Activated CD4-positive, alpha-beta T cell treated with anti-CD3 and anti-CD28 coated beads for 48 hours (primary cell): ENCODE measurements at regions not wholly inside any gene's neighbourhood (a gene's known extent, or its start where the extent isn't known, plus 50 kb on each side); places are given as distances from the start of the nearest gene placed in this dataset.
A peak's percentile ranks its signal among the peaks of the same experiment; 100 is the strongest.
"Not testable (repeated sequence)": the region's sequence is repeated elsewhere in the genome, so short reads cannot be mapped to it uniquely, and the experiment has no call there.

Experiments
- DNase-seq: peaks from one replicate; pipeline ENCODE4 v3.0.0-alpha.2; 2020

GRCh38 chr7:133132906-133133305 lies 51.0 kb upstream of the CHCHD3 start:
- no peak for DNase-seq

DNA sequence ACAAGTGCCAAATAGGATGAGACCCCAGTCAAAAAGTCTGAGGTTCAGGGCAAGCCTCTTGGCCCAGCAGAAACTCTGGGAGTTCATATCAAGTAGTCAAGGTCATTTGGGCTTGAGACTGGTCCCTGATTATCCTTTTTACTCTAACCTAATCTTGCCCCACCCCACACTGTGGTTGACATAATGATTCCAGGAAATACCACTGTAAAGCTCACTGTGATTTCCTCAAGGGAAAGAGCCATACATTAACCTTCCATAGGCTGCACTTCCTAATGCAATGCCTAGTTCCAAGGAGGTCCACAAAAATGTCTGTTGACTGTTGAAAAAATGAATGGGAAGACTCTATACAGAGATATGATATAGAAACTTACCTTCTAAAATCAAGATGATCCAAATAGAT lies 52.9 kb upstream of the CHCHD3 start:
- DNase-seq: no peak

GRCh38 chr7:133135451-133135850 lies 53.6 kb upstream of the CHCHD3 start:
- no peak for DNase-seq

DNA sequence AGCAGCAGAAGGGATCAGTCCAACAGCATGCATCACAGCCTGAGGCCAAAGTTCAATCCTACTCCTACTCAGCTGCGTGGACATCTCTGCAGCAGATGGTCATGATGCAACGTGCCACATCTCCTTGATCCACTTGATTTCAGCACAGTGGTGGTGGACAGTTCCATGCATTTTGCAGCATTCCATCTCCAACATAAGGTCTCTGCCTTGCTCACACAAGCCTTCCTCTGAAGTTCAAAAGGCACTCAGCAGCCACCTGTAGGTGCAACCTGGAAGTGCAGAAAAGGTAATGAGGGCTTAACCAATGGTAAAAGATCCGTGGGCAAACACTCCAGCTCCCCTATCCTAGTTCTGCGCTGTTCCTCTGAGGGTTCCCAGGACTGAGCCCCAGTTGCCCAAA lies 57.5 kb upstream of the CHCHD3 start:
- DNase-seq: peak; percentile 3

DNA sequence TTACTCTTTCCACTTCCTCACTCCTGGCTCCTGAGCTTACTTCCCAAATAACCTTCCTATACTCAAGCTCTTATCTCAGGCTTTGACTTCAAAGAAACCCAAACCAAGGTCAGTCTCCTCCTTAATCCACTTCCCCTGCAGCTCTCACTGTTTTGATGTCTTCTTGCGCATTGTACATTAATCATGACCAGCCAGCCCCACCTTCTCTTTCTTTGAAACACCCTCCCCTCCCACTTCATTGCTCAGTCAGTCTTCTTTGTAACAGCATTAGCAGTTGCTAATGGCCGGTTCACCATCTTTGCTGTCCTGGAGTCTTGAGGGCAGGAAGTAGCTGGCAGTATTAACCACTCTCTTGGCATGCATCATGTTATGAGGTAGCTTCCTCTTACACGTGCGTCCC lies 57.9 kb upstream of the CHCHD3 start:
- no peak for DNase-seq

DNA sequence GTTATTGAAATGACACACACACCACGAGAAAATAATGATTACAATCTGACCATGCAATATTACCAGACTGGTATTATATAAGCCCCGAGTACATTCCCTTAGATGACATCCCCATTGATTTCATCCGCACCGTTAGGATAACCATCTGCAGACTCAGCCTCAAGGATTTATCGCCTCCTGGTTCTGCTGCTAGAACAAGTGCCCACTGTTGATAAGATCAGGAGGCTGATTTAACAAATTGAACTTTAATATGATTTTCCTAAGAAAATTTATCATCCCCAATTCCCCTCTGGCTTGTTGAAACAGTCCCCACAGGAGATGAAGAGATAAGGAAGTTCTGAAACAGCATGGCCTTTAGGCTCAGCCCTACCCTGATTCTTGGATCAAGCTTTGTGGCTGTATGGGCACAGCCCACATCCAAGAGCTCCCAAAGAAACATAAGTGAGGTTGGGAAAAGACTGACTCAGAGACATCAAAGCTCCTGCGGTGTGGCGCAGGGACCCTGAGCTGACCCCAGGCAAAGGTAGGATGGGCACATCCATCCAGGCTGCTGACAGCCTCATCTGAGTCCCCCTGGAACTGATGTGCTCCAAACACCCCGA lies 59.2 kb upstream of the CHCHD3 start:
- no peak for DNase-seq

DNA sequence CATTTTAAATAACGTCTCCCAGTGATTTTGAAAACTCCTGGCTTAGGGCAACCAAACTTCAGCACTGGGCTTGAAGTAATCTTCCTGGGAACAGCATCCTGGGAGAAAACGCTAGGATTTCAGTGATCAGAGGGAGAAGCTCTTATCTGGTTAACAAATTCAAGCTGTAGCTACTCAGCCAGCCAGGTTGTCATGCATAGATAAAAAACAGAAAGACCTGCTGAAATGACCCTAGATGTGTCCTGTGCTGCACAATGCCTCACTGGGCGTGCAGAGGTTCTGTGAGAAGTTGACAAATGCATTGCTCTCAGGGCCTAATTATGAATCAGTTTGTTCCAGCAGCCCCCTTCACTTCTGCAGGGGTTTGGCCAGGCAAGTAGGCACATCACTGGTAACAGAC lies 68.9 kb upstream of the CHCHD3 start:
- DNase-seq: no peak

GRCh38 chr7:133152875-133153274 lies 71.0 kb upstream of the CHCHD3 start:
- no peak for DNase-seq

DNA sequence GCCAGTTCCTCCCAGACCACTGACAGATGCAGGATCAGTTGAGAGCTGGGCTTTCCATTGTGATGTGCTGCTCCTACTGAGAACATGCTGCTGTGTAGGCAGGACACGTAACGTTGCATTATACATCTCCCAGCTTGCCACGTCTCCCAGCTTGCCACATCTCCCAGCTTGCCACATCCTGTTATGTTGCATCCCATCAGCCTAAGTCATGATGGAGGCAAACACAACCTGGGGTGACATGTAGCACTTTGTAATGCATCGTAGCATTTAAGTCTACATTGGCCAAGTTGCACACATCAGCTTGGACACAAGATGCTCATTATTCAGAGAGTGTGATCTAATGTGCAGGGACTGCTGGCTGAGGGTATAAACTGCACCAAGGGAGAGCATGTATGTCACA lies 73.3 kb upstream of the CHCHD3 start:
- DNase-seq: no peak

DNA sequence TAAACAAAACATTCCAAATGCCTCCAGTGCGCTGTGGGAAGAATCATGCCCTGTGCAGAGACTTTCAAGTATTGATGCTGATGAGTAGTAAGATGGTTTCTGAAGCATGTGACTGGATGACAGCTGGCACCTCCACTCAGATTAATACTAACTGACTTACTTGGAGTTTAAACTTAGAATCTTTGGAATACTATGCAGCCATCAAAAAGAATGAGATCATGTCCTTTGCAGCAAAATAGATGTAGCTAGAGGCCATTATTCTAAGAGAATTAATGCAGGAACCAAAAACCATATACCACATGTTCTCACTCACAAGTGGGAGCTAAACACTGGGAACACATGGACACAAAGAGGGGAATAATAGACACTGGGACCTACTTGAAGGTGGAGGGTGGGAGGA lies 73.8 kb upstream of the CHCHD3 start:
- no peak for DNase-seq

DNA sequence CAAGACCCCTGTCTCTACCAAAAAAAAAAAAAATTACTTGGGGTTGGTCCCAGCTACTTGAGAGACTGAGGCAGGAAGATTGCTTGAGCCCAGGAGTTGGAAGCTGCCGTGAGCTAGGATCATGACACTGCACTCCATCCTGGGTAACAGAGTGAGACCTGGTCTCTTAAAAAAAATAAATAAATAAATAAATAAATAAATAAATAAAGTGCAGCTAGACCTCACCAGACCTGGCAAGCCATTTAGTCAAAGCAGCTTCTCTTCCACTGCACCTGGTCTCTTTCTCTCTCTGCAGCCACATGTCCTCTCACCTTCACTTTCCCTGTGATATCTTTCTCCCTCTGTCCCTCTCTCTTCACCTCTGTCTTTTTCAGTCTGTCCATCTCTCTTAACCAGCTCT lies 75.2 kb upstream of the CHCHD3 start:
- no peak for DNase-seq

GRCh38 chr7:133164498-133164897 lies 82.6 kb upstream of the CHCHD3 start:
- no peak for DNase-seq

DNA sequence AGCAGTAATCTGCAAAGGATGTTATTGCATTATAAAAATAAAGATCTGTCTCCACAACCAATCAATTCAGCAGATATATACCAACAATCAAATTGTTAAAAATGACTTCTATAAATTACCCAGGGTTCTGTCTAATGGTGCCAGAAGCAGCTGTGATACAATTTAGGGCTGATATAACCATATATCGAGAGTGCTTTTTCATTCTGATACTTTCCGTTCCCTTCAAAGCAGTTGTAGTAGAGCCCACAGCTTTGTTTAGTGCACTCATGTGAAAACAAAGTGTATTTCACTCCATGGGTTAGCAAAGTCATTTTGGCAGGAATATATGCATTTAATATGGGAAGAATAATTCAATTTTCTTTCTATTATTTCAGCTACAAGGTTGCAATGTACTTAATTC lies 83.1 kb upstream of the CHCHD3 start:
- DNase-seq: no peak

- no peak for DNase-seq
Measured at GRCh38 chr7:133165529-133165928, 83.6 kb upstream of the CHCHD3 start.

DNA sequence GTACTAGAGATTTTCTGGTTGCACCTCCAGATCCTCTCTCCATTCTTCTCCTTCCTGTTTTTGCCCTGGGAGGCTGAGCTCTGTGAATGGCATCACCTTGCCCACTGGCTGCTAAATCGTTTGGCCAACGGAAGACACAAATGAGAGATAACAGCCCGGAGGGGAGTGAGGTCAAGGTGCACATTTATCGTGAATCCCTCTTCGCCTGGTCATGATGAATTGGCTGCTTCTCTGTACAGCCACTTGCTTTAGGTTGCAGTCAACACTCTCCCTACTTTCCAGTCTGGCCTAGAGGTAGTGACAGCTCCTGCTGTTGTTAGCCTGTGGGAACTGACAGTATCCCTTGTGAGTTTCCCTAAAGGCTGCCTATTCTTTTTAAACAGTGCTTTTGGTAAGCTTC lies 85.4 kb upstream of the CHCHD3 start:
- DNase-seq: no peak

GRCh38 chr7:133169167-133169822 lies 83.6 kb upstream of the EXOC4 start:
- DNase-seq: not testable (repeated sequence)

GRCh38 chr7:133177476-133177875 lies 75.4 kb upstream of the EXOC4 start:
- not testable (repeated sequence) for DNase-seq

- no peak for DNase-seq
Measured at GRCh38 chr7:133180717-133181116, 72.2 kb upstream of the EXOC4 start.

DNA sequence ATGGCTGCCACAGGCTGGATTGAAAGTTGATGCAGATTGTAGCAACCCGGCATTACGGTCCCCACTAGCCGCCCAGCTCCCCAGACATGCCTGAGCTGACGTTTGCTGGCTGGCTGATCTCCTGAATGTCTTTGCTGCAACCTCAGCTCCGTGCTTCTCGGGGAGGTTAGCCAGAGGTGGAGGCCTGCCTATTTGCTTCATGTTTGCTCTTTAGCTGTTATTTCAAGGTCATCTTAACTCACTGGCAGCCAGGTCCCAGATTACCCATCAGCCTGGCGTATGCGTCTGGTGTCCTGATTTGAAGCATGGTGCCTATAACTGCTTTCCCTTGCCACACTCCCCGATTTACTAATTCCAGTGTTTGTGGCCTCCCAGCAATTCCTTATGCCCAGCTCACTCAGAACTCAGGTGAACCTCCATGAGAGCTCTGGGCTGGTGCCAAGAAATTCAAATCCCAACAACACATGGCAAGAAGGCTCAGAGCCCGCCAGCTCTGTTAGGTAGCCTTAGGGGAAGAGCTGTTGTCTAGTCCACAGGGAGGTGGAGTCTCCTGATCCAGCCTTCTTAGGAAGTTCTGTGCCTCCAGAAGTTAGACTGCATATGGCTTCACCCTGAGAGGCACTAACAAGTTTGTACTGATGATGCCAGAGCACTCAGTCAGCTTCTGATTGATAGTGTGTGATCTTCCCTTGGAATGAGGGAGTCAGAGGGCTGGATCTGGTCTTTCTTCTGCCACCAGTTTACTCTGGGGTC lies 69.7 kb upstream of the EXOC4 start:
- DNase-seq: no peak

DNA sequence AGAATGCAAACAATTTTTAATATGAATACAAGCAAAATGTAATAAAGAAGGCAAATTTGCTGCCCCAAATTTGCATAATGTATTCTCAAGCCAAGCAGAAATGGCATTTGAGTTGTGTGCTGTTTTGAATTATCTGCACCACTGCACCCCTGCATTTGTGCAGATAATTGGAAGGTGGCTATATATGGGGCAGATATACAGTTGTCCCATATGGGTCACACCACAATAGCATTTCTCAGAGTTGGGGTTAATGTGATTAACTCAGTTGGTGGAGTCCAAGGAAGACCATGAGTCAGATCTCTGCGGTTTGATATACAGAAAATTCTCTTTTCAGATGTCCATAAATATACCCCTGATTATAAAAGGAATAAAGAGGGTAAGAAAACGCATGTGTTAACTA lies 68.9 kb upstream of the EXOC4 start:
- DNase-seq: no peak

DNA sequence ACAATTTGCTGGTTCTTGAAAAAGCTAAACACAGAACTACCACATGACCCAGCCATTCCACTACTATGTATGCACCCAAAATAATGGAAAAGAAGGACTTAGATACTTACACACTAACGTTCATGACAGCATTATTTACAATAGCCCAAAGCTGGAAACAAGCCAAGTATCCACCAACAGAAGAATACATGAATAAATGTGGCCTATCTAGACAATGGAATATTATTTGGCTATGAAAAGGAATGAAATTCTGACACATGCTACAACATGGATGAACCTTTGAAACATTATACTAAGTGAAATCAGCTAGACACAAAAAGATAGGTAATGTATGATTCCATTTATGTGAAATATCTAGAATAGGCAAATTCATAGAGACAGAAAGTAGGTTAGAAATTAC lies 67.4 kb upstream of the EXOC4 start:
- DNase-seq: no peak

DNA sequence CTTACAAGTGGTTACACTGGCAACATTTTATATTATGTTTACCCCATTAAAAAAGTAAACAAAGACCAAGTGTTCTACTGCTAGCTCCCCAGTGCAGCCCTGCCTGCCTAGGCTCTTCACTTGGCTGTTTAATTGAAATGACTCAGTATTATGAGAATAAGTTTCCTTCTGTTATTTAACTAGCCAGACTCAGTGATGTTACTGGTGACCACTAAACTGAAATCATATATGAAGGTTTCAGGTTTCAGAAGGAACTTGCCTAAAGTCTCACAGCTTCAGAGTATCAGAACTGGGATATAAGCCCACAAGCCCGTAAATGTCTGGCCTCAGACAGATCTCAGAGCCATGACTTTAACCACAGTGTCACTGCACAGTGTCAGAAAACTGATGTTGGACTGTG lies 66.8 kb upstream of the EXOC4 start:
- no peak for DNase-seq

- DNase-seq: no peak
Measured at GRCh38 chr7:133190172-133190528, 62.7 kb upstream of the EXOC4 start.

DNA sequence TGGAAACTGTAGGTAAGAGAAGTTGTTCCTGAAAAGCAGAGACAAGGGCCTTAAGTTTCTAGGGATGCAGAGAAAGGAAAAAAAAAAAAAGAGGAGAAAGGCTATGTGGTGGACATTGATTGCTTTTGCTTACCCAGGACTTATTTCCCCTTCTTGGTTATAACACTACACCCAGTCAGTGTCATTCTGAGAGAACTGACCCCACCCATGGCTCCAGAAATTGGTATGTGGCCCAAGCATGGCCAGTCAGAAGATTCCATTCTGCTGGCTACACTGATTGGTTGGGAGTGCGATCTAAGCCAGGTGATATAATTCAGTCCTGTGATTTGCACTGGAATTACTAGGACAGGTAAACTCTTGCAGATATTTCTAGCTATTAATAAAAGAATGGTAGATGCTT lies 62.2 kb upstream of the EXOC4 start:
- no peak for DNase-seq

GRCh38 chr7:133191787-133192186 lies 61.1 kb upstream of the EXOC4 start:
- no peak for DNase-seq
